Large intestine (tissue), 3 donors: ENCODE measurements at regions not wholly inside any gene's neighbourhood (a gene's known extent, or its start where the extent isn't known, plus 50 kb on each side); places are given as distances from the start of the nearest gene placed in this dataset.

ENCODE experiments used
- DNase-seq, 2 donors: peaks; one replicate each; pipeline versions ENCODE4 v3.0.0 to v3.0.0-alpha.2; 2013
- H3K27ac ChIP-seq: one replicate; pipeline ENCODE4 v1.5.1; 2013; ENCODE audit warnings: low read length
- H3K27me3 ChIP-seq: 2 replicates; pipeline ENCODE4 v1.6.1; 2013; ENCODE audit warnings: low read length; ENCODE audit not compliant: control insufficient read depth, insufficient read depth
- H3K36me3 ChIP-seq: 2 replicates; pipeline ENCODE4 v1.6.1; 2013; ENCODE audit warnings: low read length; ENCODE audit not compliant: control insufficient read depth, insufficient read depth
- H3K4me1 ChIP-seq: one replicate; pipeline ENCODE4 v1.6.1; 2013; ENCODE audit warnings: low read length; ENCODE audit not compliant: control insufficient read depth, insufficient read depth
- H3K4me3 ChIP-seq: one replicate; pipeline ENCODE4 v1.5.1; 2013; ENCODE audit warnings: low read length
- H3K9me3 ChIP-seq: one replicate; pipeline ENCODE4 v1.6.1; 2013; ENCODE audit warnings: mild to moderate bottlenecking, low read depth, low read length, moderate library complexity; ENCODE audit not compliant: control insufficient read depth
- WGBS: methylation state at CpG from one replicate; pipeline ENCODE4 v1.1.5; 2013; ENCODE audit warnings: low lambda C conversion rate; ENCODE audit not compliant: insufficient coverage; 5-methylcytosine and 5-hydroxymethylcytosine counted together

- Histone ChIP-seq H3K36me3 (no peaks in the 10 kb centered on the region), H3K27me3 (no peaks in the 10 kb centered on the region), H3K4me1 (peaks cover 3% of the 10 kb centered on the region), H3K27ac (no peak overlapping the region), H3K4me3 (no peak overlapping the region), H3K9me3 (peaks cover 3% of the 10 kb centered on the region)
- no CpG with 5 or more reads among the region's 1 CpG for WGBS
- DNase-seq: no peak
Measured at GRCh38 chr3:151578495-151578894, 117.6 kb upstream of the IGSF10 start.

- no peak for DNase-seq
- H3K36me3 ChIP-seq: no peaks in the 10 kb centered on the region
- no peaks in the 10 kb centered on the region for H3K27me3 ChIP-seq
- peaks cover 3% of the 10 kb centered on the region for H3K4me1 ChIP-seq
- H3K4me3 ChIP-seq: no peak overlapping the region
- peaks cover 3% of the 10 kb centered on the region for H3K9me3 ChIP-seq
- no peak overlapping the region for H3K27ac ChIP-seq
- WGBS: 100% methylated on average over 1 of the region's 7 CpGs
Measured at GRCh38 chr3:151576511-151577137, 115.8 kb upstream of the IGSF10 start.

- Histone ChIP-seq H3K36me3 (no peaks in the 10 kb centered on the region), H3K27me3 (no peaks in the 10 kb centered on the region), H3K9me3 (no peaks in the 10 kb centered on the region), H3K27ac (no peak overlapping the region), H3K4me1 (no peaks in the 10 kb centered on the region), H3K4me3 (no peak overlapping the region)
- DNase-seq: no peak
- no CpG with 5 or more reads among the region's 4 CpGs for WGBS
Measured at GRCh38 chr3:151568184-151568583, 107.3 kb upstream of the IGSF10 start.

GRCh38 chr3:151567477-151567876 lies 106.6 kb upstream of the IGSF10 start:
- Histone ChIP-seq H3K36me3 (no peaks in the 10 kb centered on the region), H3K9me3 (no peaks in the 10 kb centered on the region), H3K4me3 (no peak overlapping the region), H3K27me3 (no peaks in the 10 kb centered on the region), H3K27ac (no peak overlapping the region), H3K4me1 (no peaks in the 10 kb centered on the region)
- no peak for DNase-seq
- 100% methylated on average over 1 of the region's 2 CpGs for WGBS

GRCh38 chr3:151564261-151564660 lies 103.4 kb upstream of the IGSF10 start:
- Histone ChIP-seq H3K9me3 (no peaks in the 10 kb centered on the region), H3K27ac (no peak overlapping the region), H3K4me3 (no peak overlapping the region), H3K36me3 (no peaks in the 10 kb centered on the region), H3K27me3 (no peaks in the 10 kb centered on the region), H3K4me1 (no peaks in the 10 kb centered on the region)
- 100% methylated on average over 2 of the region's 2 CpGs for WGBS
- DNase-seq: no peak

DNA sequence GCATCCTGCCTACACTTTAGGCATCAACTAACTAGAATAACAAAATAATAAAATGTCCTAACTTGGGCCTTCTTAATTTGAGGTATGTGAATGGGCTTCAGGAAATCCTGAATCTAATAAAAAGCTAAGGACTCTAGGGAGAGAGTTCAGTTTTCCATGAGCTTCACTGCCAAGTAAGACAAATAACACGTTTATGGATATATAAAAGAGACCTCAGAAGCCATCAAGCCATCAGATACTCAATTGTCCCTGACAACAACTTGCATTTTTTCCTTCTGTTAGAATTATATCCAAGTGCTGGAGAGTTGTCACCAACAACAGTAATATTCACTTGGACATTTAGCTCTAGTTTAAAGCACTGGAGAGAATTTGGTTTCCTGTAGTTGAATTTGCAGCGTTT lies 102.4 kb upstream of the IGSF10 start:
- Histone ChIP-seq H3K4me3 (no peak overlapping the region), H3K27me3 (no peaks in the 10 kb centered on the region), H3K9me3 (no peaks in the 10 kb centered on the region), H3K4me1 (no peaks in the 10 kb centered on the region), H3K36me3 (no peaks in the 10 kb centered on the region), H3K27ac (no peak overlapping the region)
- DNase-seq: no peak
- 0% methylated on average over 1 of the region's 2 CpGs for WGBS

DNA sequence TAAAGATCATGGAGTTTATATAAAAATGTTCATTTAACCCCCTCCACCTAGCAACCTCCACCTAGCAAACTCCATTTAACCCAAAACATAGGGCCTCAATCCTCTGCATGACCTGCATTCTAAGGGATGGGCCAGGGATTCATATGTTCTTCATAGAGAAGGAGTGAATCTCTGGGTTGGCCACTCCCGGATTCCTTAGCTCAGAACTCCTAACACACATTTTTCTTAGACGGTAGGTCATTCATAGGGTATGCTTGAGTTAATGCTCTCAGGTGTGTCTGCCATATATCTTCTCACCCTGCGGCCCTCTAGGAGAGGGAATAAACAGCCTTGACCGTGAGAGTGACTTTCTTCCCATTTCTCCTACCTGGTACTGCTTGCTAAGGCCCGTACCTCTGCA lies 102.0 kb upstream of the IGSF10 start:
- Histone ChIP-seq H3K4me1 (no peaks in the 10 kb centered on the region), H3K27me3 (no peaks in the 10 kb centered on the region), H3K4me3 (no peak overlapping the region), H3K27ac (no peak overlapping the region), H3K9me3 (no peaks in the 10 kb centered on the region), H3K36me3 (no peaks in the 10 kb centered on the region)
- no peak for DNase-seq
- no CpG with 5 or more reads among the region's 5 CpGs for whole genome bisulfite sequencing

DNA sequence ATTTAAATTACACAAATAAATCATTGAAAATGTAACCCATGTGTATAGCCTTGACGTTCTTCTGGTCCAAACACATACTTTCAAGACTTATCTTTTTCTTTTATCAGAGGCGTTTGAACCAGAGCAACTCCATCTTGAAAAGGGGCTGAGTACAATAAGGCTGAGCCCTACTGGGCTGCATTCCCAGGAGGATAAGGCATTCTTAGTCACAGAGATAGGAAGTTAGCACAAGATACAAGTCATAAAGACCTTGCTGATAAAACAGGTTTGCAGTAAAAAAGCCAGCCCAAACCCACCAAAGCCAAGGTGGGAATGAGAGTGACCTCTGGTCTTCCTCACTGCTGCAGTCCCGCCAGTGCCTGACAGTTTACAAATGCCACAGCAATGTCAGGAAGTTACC lies 101.0 kb upstream of the IGSF10 start:
- H3K36me3 ChIP-seq: no peaks in the 10 kb centered on the region
- H3K27me3 ChIP-seq: no peaks in the 10 kb centered on the region
- H3K9me3 ChIP-seq: no peaks in the 10 kb centered on the region
- no peak overlapping the region for H3K4me3 ChIP-seq
- H3K4me1 ChIP-seq: no peaks in the 10 kb centered on the region
- DNase-seq: no peak
- WGBS: 29% methylated on average over 1 of the region's 3 CpGs
- no peak overlapping the region for H3K27ac ChIP-seq

DNA sequence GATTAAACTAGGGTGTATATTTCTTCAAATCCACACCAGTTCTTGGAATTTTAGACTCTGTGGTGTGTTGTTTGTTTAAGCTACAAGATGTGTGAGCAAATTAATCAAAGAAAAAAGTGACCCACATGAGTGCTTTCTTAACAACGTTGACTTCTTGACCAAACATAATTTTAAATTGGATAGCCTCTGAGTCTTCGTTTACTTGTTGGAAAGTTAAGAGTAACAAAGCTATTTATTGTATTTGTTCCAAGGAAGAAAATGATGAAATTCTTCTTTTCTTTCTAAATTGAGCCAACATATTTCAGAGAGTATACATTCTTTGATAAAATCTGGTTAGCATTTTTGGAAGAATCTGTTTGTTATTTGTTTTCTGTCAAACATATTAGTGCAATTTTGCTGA lies 99.9 kb upstream of the IGSF10 start:
- Histone ChIP-seq H3K9me3 (no peaks in the 10 kb centered on the region), H3K4me3 (no peak overlapping the region), H3K4me1 (no peaks in the 10 kb centered on the region), H3K36me3 (no peaks in the 10 kb centered on the region), H3K27me3 (no peaks in the 10 kb centered on the region), H3K27ac (no peak overlapping the region)
- 50% methylated on average over 2 of the region's 2 CpGs for whole genome bisulfite sequencing
- no peak for DNase-seq

DNA sequence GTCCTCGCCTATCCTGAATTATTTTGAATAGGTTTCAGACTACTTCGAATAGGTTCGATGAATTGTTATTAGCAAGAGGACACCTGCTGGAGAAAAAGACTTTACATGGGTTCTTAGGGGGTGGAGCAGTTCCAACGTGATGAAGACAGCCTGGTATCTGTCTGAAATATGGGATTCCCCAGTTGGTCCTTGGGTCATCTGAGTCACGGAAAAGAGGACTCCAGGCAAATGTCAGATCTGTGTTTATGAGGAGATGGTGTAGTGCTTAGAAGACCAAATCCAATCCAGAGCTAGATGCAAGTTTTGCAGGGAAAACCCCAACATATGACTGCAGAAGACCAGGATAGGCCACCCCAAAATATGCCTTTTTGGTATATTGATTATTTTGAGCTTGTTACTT lies 98.9 kb upstream of the IGSF10 start:
- Histone ChIP-seq H3K27me3 (no peaks in the 10 kb centered on the region), H3K4me3 (no peak overlapping the region), H3K36me3 (no peaks in the 10 kb centered on the region), H3K9me3 (no peaks in the 10 kb centered on the region), H3K27ac (no peak overlapping the region), H3K4me1 (no peaks in the 10 kb centered on the region)
- DNase-seq: no peak
- WGBS: no CpG with 5 or more reads among the region's 5 CpGs

DNA sequence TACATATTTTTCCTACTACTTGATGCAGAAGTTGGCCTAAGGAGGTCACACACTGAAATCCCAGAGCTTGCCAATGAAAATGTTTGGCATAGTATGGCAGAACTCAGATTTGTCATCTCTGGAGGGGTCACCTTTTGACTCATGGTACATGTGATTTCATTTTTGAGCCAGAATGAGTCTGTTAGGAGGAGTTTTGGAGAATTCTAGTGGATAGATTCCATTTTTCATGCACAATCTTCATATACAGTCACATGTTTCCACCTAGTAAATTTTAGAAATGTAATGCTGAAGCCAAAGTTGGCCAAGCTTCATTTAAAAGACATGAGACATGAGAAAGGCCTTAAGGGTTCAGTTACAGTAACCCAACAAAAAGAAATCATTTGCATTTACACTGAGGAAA lies 97.8 kb upstream of the IGSF10 start:
- H3K4me3 ChIP-seq: no peak overlapping the region
- H3K27ac ChIP-seq: no peak overlapping the region
- no peaks in the 10 kb centered on the region for H3K36me3 ChIP-seq
- H3K27me3 ChIP-seq: no peaks in the 10 kb centered on the region
- no peak for DNase-seq
- no peaks in the 10 kb centered on the region for H3K9me3 ChIP-seq
- H3K4me1 ChIP-seq: no peaks in the 10 kb centered on the region
